ENCODE measurements at regions not wholly inside any gene's neighbourhood (a gene's known extent, or its start where the extent isn't known, plus 50 kb on each side); places are given as distances from the start of the nearest gene placed in this dataset.
"Not testable (repeated sequence)": the region's sequence is repeated elsewhere in the genome, so short reads cannot be mapped to it uniquely, and the experiment has no call there.

- no peaks in the 10 kb centered on the region for H3K36me3 ChIP-seq (ENCODE audit: control insufficient read depth, insufficient read depth, low read length)
- no CpG with 5 or more reads among the region's 7 CpGs for WGBS (ENCODE audit: insufficient coverage, low lambda C conversion rate)
- no peaks in the 10 kb centered on the region for H3K9me3 ChIP-seq (ENCODE audit: control insufficient read depth, low read depth, low read length)
- DNase-seq, result no peak
- H3K4me1 ChIP-seq (ENCODE audit: control insufficient read depth, insufficient read depth, low read length), result no peaks in the 10 kb centered on the region
- no peak overlapping the region for H3K27ac ChIP-seq (ENCODE audit: low read length)
- H3K27me3 ChIP-seq (ENCODE audit: control insufficient read depth, insufficient read depth, low read length), result no peaks in the 10 kb centered on the region
- no peak overlapping the region for H3K4me3 ChIP-seq (ENCODE audit: low read length)
Observed at GRCh38 chr6:938916-939315, 246.0 kb upstream of the EXOC2 start.

DNA sequence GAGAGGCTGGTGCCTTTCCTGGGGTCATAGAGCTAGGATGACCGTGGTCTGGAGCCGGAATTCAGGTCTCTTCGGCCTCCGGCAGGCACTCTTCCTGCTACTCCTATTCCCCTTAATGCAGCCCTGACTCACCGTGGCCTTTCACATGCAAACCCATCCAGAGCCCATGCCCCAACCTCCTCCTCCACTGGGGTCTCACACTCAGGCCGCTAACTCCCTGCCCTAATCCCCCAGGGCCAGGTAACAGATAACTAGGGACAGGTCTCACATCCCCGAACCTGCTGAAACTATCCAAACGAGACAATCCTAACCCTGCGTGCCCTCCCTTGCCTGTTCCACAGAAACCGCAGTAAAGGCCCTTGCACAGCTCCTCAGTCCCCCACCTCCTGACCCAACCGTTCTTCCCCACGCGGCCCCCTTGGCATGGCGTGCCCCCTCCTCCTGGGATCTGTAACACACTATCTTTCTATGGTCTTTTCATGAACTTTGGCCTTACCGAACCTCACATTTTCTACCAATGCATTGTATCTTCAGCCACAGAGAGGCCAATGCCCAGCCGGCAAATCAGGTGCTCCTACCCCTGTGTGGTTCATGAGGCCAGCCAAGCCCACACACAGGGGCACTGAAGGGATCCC, 245.4 kb upstream of the EXOC2 start:
- no peak for DNase-seq
- Histone ChIP-seq H3K9me3 (ENCODE audit: control insufficient read depth, low read depth, low read length) (no peaks in the 10 kb centered on the region), H3K27me3 (ENCODE audit: control insufficient read depth, insufficient read depth, low read length) (no peaks in the 10 kb centered on the region), H3K27ac (ENCODE audit: low read length) (no peak overlapping the region), H3K4me1 (ENCODE audit: control insufficient read depth, insufficient read depth, low read length) (no peaks in the 10 kb centered on the region), H3K36me3 (ENCODE audit: control insufficient read depth, insufficient read depth, low read length) (no peaks in the 10 kb centered on the region), H3K4me3 (ENCODE audit: low read length) (no peak overlapping the region)
- WGBS (ENCODE audit: insufficient coverage, low lambda C conversion rate), result no CpG with 5 or more reads among the region's 16 CpGs

DNA sequence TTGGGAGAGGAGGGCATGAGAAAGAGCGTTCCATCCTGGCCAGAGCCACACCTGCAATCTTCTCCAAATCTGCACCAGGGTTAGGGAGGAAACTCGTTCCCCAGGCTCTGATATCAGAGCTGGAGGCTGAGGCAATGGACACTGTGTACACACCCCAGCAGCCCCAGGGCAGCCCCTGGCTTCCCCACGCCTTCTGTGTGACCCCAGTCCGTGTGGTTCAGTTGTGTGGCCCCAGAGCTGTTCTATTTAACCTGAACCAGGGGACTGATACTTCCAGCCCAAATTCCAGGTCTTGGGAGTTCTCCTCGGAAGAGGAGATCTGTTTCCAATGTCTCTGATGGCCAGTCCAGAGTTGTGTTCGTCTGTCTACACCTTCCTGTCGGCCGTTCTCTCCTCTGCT, 242.6 kb upstream of the EXOC2 start:
- no peak overlapping the region for H3K27ac ChIP-seq (ENCODE audit: low read length)
- DNase-seq, result no peak
- H3K4me1 ChIP-seq (ENCODE audit: control insufficient read depth, insufficient read depth, low read length), result no peaks in the 10 kb centered on the region
- H3K27me3 ChIP-seq (ENCODE audit: control insufficient read depth, insufficient read depth, low read length), result no peaks in the 10 kb centered on the region
- H3K4me3 ChIP-seq (ENCODE audit: low read length), result no peak overlapping the region
- no CpG with 5 or more reads among the region's 8 CpGs for WGBS (ENCODE audit: insufficient coverage, low lambda C conversion rate)
- H3K9me3 ChIP-seq (ENCODE audit: control insufficient read depth, low read depth, low read length), result no peaks in the 10 kb centered on the region
- no peaks in the 10 kb centered on the region for H3K36me3 ChIP-seq (ENCODE audit: control insufficient read depth, insufficient read depth, low read length)

- Histone ChIP-seq H3K27ac (ENCODE audit: low read length) (no peak overlapping the region), H3K9me3 (ENCODE audit: control insufficient read depth, low read depth, low read length) (no peaks in the 10 kb centered on the region), H3K4me3 (ENCODE audit: low read length) (no peak overlapping the region), H3K27me3 (ENCODE audit: control insufficient read depth, insufficient read depth, low read length) (no peaks in the 10 kb centered on the region), H3K4me1 (ENCODE audit: control insufficient read depth, insufficient read depth, low read length) (no peaks in the 10 kb centered on the region), H3K36me3 (ENCODE audit: control insufficient read depth, insufficient read depth, low read length) (no peaks in the 10 kb centered on the region)
- no peak for DNase-seq
- WGBS (ENCODE audit: insufficient coverage, low lambda C conversion rate), result no CpG with 5 or more reads among the region's 3 CpGs
Observed at GRCh38 chr6:934686-935085, 241.7 kb upstream of the EXOC2 start.

DNA sequence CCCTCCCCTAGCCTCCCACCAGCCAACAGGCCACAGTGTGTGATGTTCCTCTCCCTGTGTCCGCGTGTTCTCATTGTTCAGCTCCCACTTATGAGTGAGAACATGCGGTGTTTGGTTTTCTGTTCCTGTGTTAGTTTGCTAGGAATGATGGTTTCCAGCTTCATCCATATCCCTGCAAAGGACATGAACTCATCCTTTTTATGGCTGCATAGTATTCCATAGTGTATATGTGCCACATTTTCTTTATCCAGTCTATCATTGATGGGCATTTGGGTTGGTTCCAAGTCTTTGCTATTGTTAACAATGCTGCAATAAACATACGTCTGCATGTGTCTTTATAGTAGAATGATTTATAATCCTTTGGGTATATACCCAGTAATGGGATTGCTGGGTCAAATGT, 239.0 kb upstream of the EXOC2 start:
- not testable (repeated sequence) for H3K9me3 ChIP-seq (ENCODE audit: control insufficient read depth, low read depth, low read length); H3K27me3 ChIP-seq (ENCODE audit: control insufficient read depth, insufficient read depth, low read length); H3K27ac ChIP-seq (ENCODE audit: low read length); H3K36me3 ChIP-seq (ENCODE audit: control insufficient read depth, insufficient read depth, low read length); H3K4me3 ChIP-seq (ENCODE audit: low read length); H3K4me1 ChIP-seq (ENCODE audit: control insufficient read depth, insufficient read depth, low read length); DNase-seq
- WGBS (ENCODE audit: insufficient coverage, low lambda C conversion rate), result no CpG with 5 or more reads among the region's 4 CpGs

GRCh38 chr6:927157-927556, 234.2 kb upstream of the EXOC2 start:
- no CpG with 5 or more reads among the region's 11 CpGs for WGBS (ENCODE audit: insufficient coverage, low lambda C conversion rate)
- H3K4me1 ChIP-seq (ENCODE audit: control insufficient read depth, insufficient read depth, low read length), result no peaks in the 10 kb centered on the region
- peaks cover 7% of the 10 kb centered on the region for H3K27me3 ChIP-seq (ENCODE audit: control insufficient read depth, insufficient read depth, low read length)
- H3K27ac ChIP-seq (ENCODE audit: low read length), result no peak overlapping the region
- H3K4me3 ChIP-seq (ENCODE audit: low read length), result no peak overlapping the region
- peaks cover 4% of the 10 kb centered on the region for H3K9me3 ChIP-seq (ENCODE audit: control insufficient read depth, low read depth, low read length)
- no peaks in the 10 kb centered on the region for H3K36me3 ChIP-seq (ENCODE audit: control insufficient read depth, insufficient read depth, low read length)
- DNase-seq, result no peak

- H3K36me3 ChIP-seq (ENCODE audit: control insufficient read depth, insufficient read depth, low read length), result no peaks in the 10 kb centered on the region
- peaks cover 7% of the 10 kb centered on the region for H3K27me3 ChIP-seq (ENCODE audit: control insufficient read depth, insufficient read depth, low read length)
- peaks cover 9% of the 10 kb centered on the region for H3K9me3 ChIP-seq (ENCODE audit: control insufficient read depth, low read depth, low read length)
- H3K27ac ChIP-seq (ENCODE audit: low read length), result no peak overlapping the region
- H3K4me3 ChIP-seq (ENCODE audit: low read length), result no peak overlapping the region
- WGBS (ENCODE audit: insufficient coverage, low lambda C conversion rate), result no CpG with 5 or more reads among the region's 2 CpGs
- DNase-seq, result no peak
- no peaks in the 10 kb centered on the region for H3K4me1 ChIP-seq (ENCODE audit: control insufficient read depth, insufficient read depth, low read length)
Observed at GRCh38 chr6:925656-926213, 232.8 kb upstream of the EXOC2 start.

DNA sequence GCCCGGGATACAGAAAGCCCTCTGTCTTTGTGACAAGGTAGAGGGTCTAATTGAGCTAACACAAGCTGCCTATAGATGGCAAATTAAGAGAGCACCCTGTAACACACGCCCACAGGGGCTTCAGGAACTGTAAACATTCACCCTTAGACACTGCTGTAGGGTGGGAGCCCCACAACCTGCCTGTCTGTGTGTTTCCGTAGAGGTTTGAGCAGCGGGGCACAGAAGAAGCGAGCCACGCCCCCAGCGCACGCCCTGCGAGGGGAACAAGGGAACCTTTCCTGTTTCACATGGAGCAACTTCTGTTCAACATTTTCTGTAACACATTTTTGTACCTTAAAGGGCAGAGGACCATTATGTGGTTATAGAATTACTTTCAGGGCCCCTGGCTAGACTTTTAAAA, 231.7 kb upstream of the EXOC2 start:
- H3K27me3 ChIP-seq (ENCODE audit: control insufficient read depth, insufficient read depth, low read length), result peaks cover 7% of the 10 kb centered on the region
- no CpG with 5 or more reads among the region's 9 CpGs for WGBS (ENCODE audit: insufficient coverage, low lambda C conversion rate)
- H3K27ac ChIP-seq (ENCODE audit: low read length), result no peak overlapping the region
- no peak overlapping the region for H3K4me3 ChIP-seq (ENCODE audit: low read length)
- no peaks in the 10 kb centered on the region for H3K36me3 ChIP-seq (ENCODE audit: control insufficient read depth, insufficient read depth, low read length)
- no peaks in the 10 kb centered on the region for H3K4me1 ChIP-seq (ENCODE audit: control insufficient read depth, insufficient read depth, low read length)
- no peak for DNase-seq
- peaks cover 15% of the 10 kb centered on the region for H3K9me3 ChIP-seq (ENCODE audit: control insufficient read depth, low read depth, low read length)

- no peaks in the 10 kb centered on the region for H3K36me3 ChIP-seq (ENCODE audit: control insufficient read depth, insufficient read depth, low read length)
- no peaks in the 10 kb centered on the region for H3K27me3 ChIP-seq (ENCODE audit: control insufficient read depth, insufficient read depth, low read length)
- H3K4me1 ChIP-seq (ENCODE audit: control insufficient read depth, insufficient read depth, low read length), result no peaks in the 10 kb centered on the region
- no peak overlapping the region for H3K27ac ChIP-seq (ENCODE audit: low read length)
- H3K4me3 ChIP-seq (ENCODE audit: low read length), result no peak overlapping the region
- no peak for DNase-seq
- WGBS (ENCODE audit: insufficient coverage, low lambda C conversion rate), result no CpG with 5 or more reads among the region's 4 CpGs
- H3K9me3 ChIP-seq (ENCODE audit: control insufficient read depth, low read depth, low read length), result peaks cover 15% of the 10 kb centered on the region
Observed at GRCh38 chr6:921400-921799, 228.5 kb upstream of the EXOC2 start.

DNA sequence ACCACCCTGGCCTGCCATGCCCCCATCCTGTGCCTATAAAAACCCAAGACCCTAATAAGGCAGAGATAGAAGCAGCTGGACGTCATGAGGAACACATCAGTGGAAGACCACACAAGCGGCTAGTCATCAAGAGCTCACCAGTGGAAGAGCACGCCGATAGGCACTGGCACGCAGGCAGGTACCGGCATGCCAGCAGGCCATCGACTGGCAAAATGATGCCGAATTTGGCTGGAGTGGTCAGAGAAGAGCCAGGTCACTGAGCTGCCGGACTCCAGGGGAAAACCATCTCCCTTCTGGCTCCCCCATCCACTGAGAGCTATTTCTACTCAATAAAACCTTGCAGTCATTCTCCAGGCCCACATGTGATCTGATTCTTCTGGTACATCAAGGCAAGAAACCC, 227.6 kb upstream of the EXOC2 start:
- H3K27ac ChIP-seq (ENCODE audit: low read length), result no peak overlapping the region
- no CpG with 5 or more reads among the region's 9 CpGs for WGBS (ENCODE audit: insufficient coverage, low lambda C conversion rate)
- H3K4me3 ChIP-seq (ENCODE audit: low read length), result no peak overlapping the region
- DNase-seq, result no peak
- no peaks in the 10 kb centered on the region for H3K36me3 ChIP-seq (ENCODE audit: control insufficient read depth, insufficient read depth, low read length)
- no peaks in the 10 kb centered on the region for H3K4me1 ChIP-seq (ENCODE audit: control insufficient read depth, insufficient read depth, low read length)
- peaks cover 15% of the 10 kb centered on the region for H3K9me3 ChIP-seq (ENCODE audit: control insufficient read depth, low read depth, low read length)
- no peaks in the 10 kb centered on the region for H3K27me3 ChIP-seq (ENCODE audit: control insufficient read depth, insufficient read depth, low read length)

GRCh38 chr6:919500-919899, 226.6 kb upstream of the EXOC2 start:
- Histone ChIP-seq H3K4me3 (ENCODE audit: low read length) (no peak overlapping the region), H3K27ac (ENCODE audit: low read length) (no peak overlapping the region), H3K27me3 (ENCODE audit: control insufficient read depth, insufficient read depth, low read length) (no peaks in the 10 kb centered on the region), H3K9me3 (ENCODE audit: control insufficient read depth, low read depth, low read length) (peaks cover 15% of the 10 kb centered on the region), H3K36me3 (ENCODE audit: control insufficient read depth, insufficient read depth, low read length) (no peaks in the 10 kb centered on the region), H3K4me1 (ENCODE audit: control insufficient read depth, insufficient read depth, low read length) (no peaks in the 10 kb centered on the region)
- no peak for DNase-seq
- WGBS (ENCODE audit: insufficient coverage, low lambda C conversion rate), result 80% methylated on average over 1 of the region's 1 CpG
